ENCODE measurements at regions not wholly inside any gene's neighbourhood (a gene's known extent, or its start where the extent isn't known, plus 50 kb on each side); places are given as distances from the start of the nearest gene placed in this dataset.
A peak's percentile ranks its signal among the peaks of the same experiment; 100 is the strongest.

- TF ChIP-seq CTCF (IDR thresholded peaks at IDR 0.05; ENCODE audit: poor library complexity, severe bottlenecking) (peak; percentile 32), EP300 (conservative IDR thresholded peaks at IDR 0.05; ENCODE audit: poor library complexity, severe bottlenecking) (no peak), TAF1 (IDR thresholded peaks at IDR 0.05; ENCODE audit: low read depth) (no peak), REST (IDR thresholded peaks at IDR 0.05; ENCODE audit: borderline replicate concordance) (no peak), SMC3 (conservative IDR thresholded peaks at IDR 0.05; ENCODE audit: poor library complexity) (peak; percentile 20), EZH2 (IDR thresholded peaks at IDR 0.05; ENCODE audit: borderline replicate concordance, insufficient read depth, low read length, poor library complexity, severe bottlenecking) (no peak), POLR2AphosphoS5 (IDR thresholded peaks at IDR 0.05) (no peak)
These were observed 144.9 kb upstream of the SOD1 start for GRCh38 chr21:31514598-31514997.

All from neural cell (in vitro differentiated cells).